ENCODE measurements at regions not wholly inside any gene's neighbourhood (a gene's known extent, or its start where the extent isn't known, plus 50 kb on each side); places are given as distances from the start of the nearest gene placed in this dataset.

- TF ChIP-seq SMC3 (IDR thresholded peaks at IDR 0.05) (no peak), NPAS2 (CRISPR knock-in tag; IDR thresholded peaks at IDR 0.05; ENCODE audit: borderline replicate concordance) (no peak), FOSL2 (IDR thresholded peaks at IDR 0.05) (no peak), FOSL2 (CRISPR knock-in tag; IDR thresholded peaks at IDR 0.05) (peak; percentile 62), MAZ (IDR thresholded peaks at IDR 0.05; ENCODE audit: borderline replicate concordance, low read depth, low read length) (no peak)
These were observed 413.1 kb downstream of the KCTD16 start (continued) for GRCh38 chr5:144583541-144584449.

- no peak for TF ChIP-seq HEYL (CRISPR knock-in tag; IDR thresholded peaks at IDR 0.05)
- no peak for TF ChIP-seq TFCP2L1 (CRISPR knock-in tag; IDR thresholded peaks at IDR 0.05)
- TF ChIP-seq MAFK (IDR thresholded peaks at IDR 0.05; ENCODE audit: partially characterized antibody): no peak
- TF ChIP-seq RAD21 (conservative IDR thresholded peaks at IDR 0.05 in 1 of 2, IDR thresholded peaks at IDR 0.05 in 1 of 2): no peak
- no peak for TF ChIP-seq ZFP36 (IDR thresholded peaks at IDR 0.05; ENCODE audit: borderline replicate concordance, partially characterized antibody)
- TF ChIP-seq RFX5 (IDR thresholded peaks at IDR 0.05): no peak
- ATAC-seq: no peak
These were observed 411.4 kb downstream of the KCTD16 start for GRCh38 chr5:144582066-144582465.

GRCh38 chr5:144581044-144581443, 410.4 kb downstream of the KCTD16 start:
- TF ChIP-seq RAD21 (conservative IDR thresholded peaks at IDR 0.05 in 1 of 2, IDR thresholded peaks at IDR 0.05 in 1 of 2) (no peak), HOXB5 (CRISPR knock-in tag; IDR thresholded peaks at IDR 0.05) (no peak), PHF8 (IDR thresholded peaks at IDR 0.05; ENCODE audit: borderline replicate concordance, low read depth) (no peak), SMC3 (IDR thresholded peaks at IDR 0.05) (no peak), RNF2 (IDR thresholded peaks at IDR 0.05; ENCODE audit: borderline replicate concordance, low read depth) (no peak), GATA3 (IDR thresholded peaks at IDR 0.05; ENCODE audit: borderline replicate concordance) (no peak), ZNF302 (CRISPR knock-in tag; IDR thresholded peaks at IDR 0.05) (no peak), HEYL (CRISPR knock-in tag; IDR thresholded peaks at IDR 0.05) (no peak), TFCP2L1 (CRISPR knock-in tag; IDR thresholded peaks at IDR 0.05) (no peak), EHF (CRISPR knock-in tag; IDR thresholded peaks at IDR 0.05) (no peak), ESRRA (IDR thresholded peaks at IDR 0.05; ENCODE audit: borderline replicate concordance, low read length) (no peak), ELK1 (IDR thresholded peaks at IDR 0.05; ENCODE audit: low read depth, low read length) (no peak), POLR2AphosphoS2 (conservative IDR thresholded peaks at IDR 0.05; ENCODE audit: low read length) (no peak), FOSL2 (IDR thresholded peaks at IDR 0.05) (no peak), FOSL2 (CRISPR knock-in tag; IDR thresholded peaks at IDR 0.05) (no peak), KDM5A (IDR thresholded peaks at IDR 0.05) (no peak)
- Histone ChIP-seq H3K4me3 (no peak overlapping the region), H3K27ac (no peak overlapping the region), H3K9me3 (no peaks in the 10 kb centered on the region), H3K4me1 (peaks cover 4% of the 10 kb centered on the region; the same call in 1 of the 3 replicates), H3K4me2 (no peak overlapping the region)
- ATAC-seq (no peak), DNase-seq (ENCODE audit: low read depth in 1 of 2, low spot score in 1 of 2) (no peak), FAIRE-seq (no peak)
- ChIA-PET POLR2A (no interaction called here), CTCF (no interaction called here)
- 57% methylated on average over 8 of the region's 9 CpGs for WGBS (ENCODE audit: missing lambda C conversion rate)

More at GRCh38 chr5:144582066-144582465, 411.4 kb downstream of the KCTD16 start:
- DNase-seq (ENCODE audit: low read depth in 1 of 2, low spot score in 1 of 2) (no peak), FAIRE-seq (no peak)
- ChIA-PET CTCF (no interaction called here), POLR2A (no interaction called here)
- Histone ChIP-seq H3K27ac (no peak overlapping the region), H3K4me3 (no peak overlapping the region), H3K4me1 (peaks cover 4% of the 10 kb centered on the region; the same call in 1 of the 3 replicates), H3K4me2 (no peak overlapping the region), H3K9me3 (no peaks in the 10 kb centered on the region)
- 44% methylated on average over 3 of the region's 3 CpGs for WGBS (ENCODE audit: missing lambda C conversion rate)

Measured in A549 (cell line).